Ovary (tissue), 3 donors: ENCODE measurements at regions not wholly inside any gene's neighbourhood (a gene's known extent, or its start where the extent isn't known, plus 50 kb on each side); places are given as distances from the start of the nearest gene placed in this dataset.

ENCODE experiments used
- EP300 ChIP-seq: sonication (generic); formaldehyde crosslinking; IDR thresholded peaks from one replicate; pipeline ENCODE4 v1.6.1; 2017; ENCODE audit warnings: antibody characterized with exemption
- POLR2A ChIP-seq: fragments of 450-650 bp; IDR thresholded peaks from one replicate; pipeline ENCODE4 v1.6.1; 2017; ENCODE audit warnings: antibody characterized with exemption, mild to moderate bottlenecking, moderate library complexity
- TF ChIP-seq, protein P1 (sequence below), 3 donors: fragments of 450-650 bp in 2 of 3; fragments of 200-600 bp in 1 of 3; IDR thresholded peaks; one replicate each; pipeline versions ENCODE4 v1.5.1 to v1.8.0; 2016 to 2022; ENCODE audit warnings: antibody characterized with exemption in 3 of 3, mild to moderate bottlenecking in 1 of 3
- donor health status: DM: no; HTN: no; CAD: no.

DNA sequence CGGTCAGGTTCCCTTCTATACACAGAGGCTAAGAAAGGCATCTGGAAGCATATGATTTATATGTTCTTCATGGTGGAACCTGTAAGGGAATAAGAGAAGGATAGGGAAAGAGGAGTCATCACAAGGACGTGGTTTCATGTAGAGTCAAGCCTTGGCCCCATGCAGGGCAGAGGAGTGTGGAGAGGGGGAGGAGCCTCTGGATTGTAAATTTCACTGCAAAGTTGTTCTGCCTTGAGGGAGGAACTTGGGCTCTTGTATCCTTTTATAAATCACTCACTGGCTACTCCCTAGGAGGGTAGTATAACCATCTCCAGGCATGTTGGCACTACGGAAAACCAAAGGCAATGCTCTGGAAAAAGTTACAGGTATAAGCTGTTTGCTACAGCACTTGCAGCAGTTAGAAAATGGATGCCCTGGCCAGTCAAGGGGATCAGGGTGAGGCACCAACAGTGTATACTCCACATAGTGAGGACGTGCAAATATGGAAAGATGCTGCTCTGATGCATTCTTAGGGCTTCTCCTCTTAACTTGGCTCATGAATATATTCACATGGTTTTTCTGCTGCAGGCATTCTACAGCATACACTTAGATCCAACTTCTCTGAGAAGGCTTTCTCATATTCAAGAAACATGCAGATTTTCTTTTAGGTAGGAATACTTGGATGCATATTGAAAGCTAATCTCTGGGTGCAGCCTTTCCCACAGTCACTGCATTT, 60.3 kb upstream of the ZNF81 start:
- TF ChIP-seq, protein P1, sequence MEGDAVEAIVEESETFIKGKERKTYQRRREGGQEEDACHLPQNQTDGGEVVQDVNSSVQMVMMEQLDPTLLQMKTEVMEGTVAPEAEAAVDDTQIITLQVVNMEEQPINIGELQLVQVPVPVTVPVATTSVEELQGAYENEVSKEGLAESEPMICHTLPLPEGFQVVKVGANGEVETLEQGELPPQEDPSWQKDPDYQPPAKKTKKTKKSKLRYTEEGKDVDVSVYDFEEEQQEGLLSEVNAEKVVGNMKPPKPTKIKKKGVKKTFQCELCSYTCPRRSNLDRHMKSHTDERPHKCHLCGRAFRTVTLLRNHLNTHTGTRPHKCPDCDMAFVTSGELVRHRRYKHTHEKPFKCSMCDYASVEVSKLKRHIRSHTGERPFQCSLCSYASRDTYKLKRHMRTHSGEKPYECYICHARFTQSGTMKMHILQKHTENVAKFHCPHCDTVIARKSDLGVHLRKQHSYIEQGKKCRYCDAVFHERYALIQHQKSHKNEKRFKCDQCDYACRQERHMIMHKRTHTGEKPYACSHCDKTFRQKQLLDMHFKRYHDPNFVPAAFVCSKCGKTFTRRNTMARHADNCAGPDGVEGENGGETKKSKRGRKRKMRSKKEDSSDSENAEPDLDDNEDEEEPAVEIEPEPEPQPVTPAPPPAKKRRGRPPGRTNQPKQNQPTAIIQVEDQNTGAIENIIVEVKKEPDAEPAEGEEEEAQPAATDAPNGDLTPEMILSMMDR (IDR thresholded peaks at IDR 0.05), result no peak
- TF ChIP-seq POLR2A, result no peak
- TF ChIP-seq EP300, result no peak
